ENCODE measurements at regions not wholly inside any gene's neighbourhood (a gene's known extent, or its start where the extent isn't known, plus 50 kb on each side); places are given as distances from the start of the nearest gene placed in this dataset.

DNA sequence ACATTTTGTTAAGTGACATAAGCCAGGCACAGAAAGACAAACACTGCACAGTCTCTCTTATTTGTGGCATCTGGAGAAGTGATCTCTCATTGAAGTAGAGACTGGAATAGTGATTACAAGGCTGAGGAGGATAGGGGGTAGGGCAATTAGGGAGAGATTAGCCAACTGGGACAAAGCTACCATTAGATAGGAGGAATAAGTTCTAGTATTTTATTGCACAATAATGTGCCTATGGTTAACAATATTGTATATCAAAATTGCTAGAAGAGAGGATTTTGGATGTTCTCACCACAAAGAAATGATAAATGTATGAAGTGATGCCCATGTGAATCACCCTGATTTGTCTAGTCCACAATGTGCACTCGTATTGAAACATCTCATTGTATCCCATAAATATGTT is 281.8 kb downstream of the MTRR start:
- no peak for DNase-seq

DNA sequence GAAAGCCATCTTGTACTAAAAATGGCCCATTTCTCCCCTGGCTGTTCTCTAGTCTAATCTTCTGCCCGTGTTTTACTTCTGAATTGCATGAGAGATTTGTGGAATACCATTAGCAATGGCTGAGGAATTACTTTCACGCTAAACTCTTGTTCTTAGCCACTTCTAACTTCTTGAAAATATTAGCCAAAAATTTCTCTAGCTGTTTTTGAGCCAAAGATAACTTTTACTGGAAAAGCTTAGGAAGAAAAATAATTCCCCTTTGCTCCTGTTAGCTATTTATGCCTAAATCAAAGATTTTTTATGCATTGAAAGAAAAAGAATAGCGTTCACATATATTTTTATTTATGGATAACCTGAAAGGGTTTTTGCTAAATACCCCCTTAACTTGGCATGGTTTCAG is 287.8 kb downstream of the MTRR start:
- no peak for DNase-seq

DNA sequence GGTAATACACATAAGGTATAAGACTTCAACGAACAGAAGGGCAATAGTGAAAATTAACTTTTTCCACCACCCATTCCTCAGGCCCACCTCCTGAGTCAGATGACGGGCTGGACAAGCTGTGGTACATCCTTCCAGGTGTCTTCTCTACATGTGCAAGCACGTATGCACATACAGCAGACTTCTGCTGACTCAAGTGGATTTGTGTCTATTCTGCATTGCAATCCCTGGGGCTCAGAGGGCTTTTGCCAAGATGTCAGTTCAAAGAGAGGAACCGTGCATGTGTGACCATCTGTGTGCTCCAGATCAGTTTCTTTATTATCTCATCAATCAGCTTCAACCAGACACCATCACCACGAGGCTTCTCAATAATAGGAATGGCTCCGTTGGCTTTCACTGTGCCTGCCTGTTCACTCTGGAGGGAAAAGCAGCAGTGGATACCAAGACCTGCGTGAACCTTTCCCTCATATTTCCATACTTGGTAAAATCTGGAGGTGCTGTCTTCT is 288.4 kb downstream of the MTRR start:
- DNase-seq, result no peak

DNA sequence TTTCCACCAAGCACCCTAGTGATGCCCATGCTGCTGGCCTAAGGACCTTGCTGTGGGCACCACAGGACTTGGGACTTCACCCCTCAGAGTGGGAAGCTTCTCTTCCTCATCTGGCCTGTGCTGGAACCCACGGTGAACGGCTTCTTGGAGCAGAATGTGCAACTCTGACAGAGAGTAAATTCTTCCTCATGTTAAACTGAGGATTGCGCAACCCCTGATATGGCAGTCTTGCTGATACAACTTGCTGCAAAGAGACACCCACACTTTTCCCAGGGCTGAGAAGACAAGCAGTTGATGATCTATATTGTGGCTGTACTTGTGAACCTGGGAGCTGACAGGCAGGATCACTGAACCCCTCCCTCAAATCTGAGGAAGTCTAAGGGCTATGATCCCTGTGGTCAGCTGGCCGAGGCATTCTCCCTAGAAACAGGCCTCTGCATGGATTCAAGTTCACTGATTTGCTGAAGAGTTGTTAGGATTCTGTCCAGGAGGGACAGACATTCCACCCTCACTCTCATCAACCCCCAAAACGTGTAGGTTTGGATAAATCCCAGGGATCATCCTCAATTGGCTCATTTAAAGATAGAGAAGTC is 307.2 kb downstream of the MTRR start:
- DNase-seq, result no peak

DNA sequence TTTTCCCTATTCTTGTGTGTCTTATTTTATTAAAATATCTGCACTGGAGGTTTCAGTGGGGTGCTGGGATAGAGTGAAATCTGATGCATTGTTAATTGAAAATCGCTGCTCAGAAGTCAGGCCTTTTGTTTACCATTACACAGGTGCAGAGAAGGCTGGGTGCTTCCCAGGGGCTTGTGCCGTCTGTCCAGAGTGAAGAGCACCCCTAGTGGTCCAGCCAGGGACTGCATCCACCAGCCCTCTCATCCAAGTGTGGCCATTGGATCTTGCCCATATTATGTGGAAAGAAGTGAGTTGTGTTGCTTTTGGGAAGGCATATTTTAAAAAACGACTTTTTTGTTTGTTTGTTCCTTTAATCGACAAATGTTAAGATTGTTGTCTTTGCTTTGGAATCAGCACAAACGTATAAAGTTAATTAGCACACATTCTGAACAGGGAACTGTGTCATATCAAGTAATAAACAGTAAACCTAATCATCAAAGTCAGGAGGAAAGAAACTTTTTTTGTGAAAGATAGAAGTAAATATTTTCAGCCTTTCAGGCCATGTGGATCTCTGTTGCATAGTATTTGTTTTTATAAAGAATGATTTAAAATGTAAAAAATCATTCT is 315.6 kb downstream of the MTRR start:
- DNase-seq, result no peak

DNA sequence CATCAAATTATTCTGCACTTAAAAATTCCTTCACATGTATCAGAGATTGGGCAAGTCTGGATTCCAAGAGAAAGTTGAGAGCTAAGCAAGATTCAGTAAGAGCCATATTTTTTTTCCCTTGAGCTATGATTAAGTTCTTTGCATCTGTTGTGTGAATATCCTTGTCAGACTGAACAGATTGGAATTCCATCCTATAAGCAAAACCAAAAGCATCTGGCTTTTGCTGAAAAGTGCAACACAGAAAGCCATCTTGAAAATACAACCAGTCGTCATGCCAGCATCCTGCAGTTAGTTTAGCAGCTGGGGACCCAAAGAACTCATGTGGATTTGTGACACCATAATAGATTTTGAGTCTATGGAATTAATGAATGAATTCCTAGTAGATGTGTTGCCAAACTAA is 316.9 kb downstream of the MTRR start:
- DNase-seq, result no peak

DNA sequence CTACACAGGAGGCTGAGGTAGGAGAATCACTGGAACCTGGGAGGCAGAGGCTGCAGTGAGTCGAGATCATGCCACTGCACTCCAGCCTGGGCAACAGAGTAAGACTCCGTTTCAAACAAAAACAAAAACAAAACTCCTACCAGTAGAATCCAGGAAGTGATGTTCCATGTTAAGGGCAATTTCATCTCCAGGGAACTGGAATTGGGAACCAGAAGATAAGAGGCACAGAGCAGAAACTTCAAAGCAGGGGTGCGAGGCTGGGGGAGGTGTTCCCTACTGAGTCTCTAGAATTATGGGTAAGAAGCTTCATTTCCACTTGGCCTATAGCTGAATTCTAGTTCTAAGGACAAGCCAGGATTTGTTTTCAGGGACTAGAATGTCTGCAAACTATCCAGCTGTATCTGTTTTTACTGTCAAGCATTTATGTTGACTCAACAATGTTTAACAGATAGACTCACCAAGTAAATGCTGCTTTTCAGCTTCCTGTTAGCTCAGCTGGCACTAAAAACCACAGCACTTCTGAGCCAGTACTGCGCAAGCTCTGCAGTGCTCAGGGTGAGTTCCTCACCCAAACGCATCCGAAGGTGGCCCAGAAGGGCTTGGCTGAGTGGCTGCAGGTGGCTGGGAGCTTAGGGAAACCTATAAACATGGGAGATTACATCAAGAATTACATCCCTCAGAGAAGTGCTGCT is 320.1 kb downstream of the MTRR start:
- no peak for DNase-seq

DNA sequence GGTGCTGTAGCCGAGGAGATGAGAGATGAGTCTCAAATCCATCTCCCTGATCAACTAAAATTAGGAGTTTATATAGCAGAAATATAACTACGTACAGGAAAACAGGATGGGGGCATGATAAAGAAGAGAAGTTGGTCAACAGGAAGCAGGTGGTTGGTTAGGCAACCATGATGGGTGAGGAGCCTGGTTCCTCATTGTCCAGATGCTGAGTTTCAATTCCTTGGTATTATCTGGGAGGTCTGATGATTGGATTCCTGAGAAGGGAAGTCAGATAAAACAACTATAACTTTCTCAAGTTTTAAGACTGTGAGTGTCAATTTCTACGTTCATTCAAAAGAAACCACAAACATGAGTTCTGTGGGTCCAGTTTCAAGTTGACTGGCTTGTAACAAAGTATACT is 323.9 kb downstream of the MTRR start:
- no peak for DNase-seq

DNA sequence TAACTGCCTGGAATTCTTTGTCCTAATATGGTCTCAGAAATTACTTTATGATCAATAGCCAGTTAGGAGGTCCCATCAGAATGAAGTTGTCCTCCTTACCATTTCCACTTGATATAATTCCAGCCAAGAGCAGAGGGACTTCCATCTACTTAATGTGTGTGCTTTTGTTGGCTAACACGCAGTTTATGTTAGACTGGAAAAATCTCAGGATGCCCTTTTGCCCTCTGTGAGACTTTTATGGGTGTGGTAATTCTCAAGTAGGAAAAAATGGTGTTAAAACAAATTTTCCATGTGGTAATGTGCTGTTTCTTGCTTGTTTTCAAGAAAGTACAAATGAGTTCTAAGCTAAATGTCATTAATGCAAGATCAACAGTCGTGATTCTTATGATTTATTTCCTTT is 327.1 kb downstream of the MTRR start:
- no peak for DNase-seq

DNA sequence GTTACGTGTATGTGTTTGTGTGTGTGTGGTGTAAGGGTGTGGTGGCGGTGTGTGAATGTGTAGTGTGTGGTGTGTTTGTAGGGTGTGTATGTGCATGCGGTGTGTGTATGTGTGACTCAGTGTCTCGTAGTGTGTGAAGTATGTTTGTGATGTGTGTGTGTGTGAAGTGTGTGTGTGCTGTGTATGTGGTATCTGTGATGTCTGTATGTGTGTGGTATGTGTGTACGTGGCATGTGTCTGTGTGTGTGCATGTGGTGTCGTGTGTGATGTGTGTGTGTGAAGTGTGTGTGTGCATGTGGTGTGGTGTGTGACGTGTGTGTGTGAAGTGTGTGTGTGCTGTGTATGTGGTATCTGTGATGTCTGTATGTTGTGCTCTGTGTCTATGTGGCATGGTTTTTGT is 339.4 kb downstream of the MTRR start:
- no peak for DNase-seq

DNA sequence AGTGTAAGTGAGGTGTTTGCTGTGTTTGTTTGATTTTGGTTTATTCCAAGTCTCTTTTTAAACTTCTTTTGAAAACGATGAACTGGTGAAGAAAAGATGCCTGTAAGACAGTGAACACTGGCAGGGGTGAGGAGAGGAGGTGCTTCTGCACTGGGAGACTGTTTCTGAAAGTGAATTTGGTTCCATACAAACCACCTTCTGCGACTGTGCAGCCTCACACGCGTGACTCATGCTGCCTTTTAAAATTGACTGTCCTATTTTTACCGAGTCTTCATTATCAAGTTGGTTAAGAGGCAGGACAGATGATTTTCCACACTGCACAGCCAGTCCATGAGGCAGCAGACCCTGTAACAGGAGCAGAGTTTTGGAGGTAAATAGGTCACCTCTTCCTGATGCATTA is 340.6 kb downstream of the MTRR start:
- no peak for DNase-seq

DNA sequence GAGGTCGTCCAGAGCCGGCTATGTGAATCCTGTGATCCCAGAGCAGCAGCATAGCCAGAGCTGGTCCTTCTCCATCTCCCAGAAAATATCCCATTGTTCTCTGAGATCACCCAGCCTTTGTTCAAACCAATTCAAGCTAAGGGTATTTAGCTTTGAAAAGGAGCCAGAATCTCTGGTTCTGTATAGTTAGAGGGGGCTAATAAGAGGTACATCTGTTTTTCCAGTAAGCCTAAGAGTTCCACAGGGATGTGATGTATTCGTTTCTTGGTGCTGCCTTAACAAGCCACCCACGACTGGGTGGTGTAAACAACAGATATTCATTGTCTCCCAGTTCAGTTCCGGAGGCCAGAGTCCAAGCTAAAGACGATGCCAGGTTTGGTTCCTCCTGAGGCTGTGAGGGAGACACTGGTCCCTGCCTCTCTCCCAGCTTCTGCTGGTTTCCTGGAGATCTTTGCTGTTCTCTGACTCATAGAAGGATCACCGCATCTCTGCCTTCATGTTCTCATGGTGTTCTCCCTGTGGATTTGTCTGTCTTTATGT is 344.8 kb downstream of the MTRR start:
- DNase-seq, result no peak

DNA sequence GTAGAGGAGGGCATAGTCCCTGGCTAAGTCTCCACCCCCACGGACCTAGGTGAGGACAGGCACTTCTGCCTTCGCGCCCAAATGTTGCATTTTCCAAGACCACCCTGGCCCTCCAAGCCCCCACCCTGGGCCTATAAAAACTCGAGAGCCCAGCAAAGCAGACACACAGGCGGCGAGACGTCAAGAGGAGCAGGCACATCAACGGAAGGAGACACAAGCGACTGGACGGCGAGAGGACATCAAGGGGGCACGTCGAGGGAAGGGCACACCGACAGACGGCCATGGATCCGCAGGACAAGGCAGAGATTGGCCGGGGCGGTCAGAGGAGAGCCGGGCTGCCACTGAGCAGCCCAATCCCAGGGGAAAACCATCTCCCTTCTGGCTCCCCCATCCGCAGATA is 348.0 kb downstream of the MTRR start:
- no peak for DNase-seq

DNA sequence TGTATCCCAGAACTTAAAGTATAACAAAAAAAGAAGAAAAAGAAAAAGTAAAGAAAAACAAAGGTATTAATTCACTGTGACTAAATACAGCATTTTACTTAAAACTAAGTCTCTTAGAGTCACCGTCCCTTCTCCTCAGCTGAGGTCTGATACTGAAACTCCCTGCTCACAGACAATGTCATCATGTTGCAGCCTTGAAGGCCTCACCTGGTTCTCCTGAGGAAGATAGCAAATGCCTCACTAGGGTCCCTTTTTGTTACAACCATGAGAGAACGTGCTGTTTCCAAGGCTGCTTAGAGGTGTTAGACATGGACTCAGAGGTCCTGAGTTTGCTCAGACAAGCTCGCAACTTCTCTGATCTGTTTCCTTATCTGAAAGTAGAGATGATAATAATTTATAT is 357.2 kb downstream of the MTRR start:
- DNase-seq, result no peak

DNA sequence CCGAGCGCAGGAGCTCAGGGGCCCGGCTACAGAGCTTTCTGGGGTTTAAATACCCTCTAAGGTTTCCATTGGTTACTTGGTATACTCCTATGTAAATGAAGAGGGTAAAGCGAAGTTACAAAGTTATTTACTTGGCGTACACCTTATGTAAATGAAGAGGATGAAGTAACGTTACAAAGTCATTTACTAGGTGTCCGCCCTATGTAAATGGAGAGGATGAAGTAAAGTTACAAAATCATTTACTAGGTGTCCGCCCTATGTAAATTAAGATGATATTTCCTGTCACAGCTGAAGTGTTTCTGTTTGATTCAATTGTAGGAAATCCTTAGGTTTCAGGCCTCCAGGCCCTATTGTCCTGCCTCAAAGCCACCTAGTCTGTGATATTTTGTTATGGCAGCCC is 358.2 kb downstream of the MTRR start:
- DNase-seq, result no peak

DNA sequence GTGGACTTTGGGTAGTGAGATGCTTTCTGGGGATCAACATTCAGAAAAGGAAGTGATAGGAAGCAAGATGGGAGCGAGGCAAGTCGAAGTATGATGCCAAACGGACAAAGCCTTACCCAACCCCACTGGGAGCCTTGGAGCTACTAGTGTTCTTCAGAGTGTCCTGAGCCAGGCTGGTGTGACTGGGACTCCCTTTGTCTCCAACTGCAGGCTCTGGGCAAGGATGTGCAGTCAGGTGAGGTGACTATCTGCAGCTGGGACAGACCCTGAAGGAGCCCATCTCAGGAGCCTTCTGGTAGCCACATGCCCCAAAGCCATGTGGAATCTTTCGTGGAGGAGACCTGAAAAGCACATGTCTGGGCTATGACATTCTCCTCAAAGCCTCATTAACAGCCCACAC is 360.6 kb downstream of the MTRR start:
- no peak for DNase-seq

DNA sequence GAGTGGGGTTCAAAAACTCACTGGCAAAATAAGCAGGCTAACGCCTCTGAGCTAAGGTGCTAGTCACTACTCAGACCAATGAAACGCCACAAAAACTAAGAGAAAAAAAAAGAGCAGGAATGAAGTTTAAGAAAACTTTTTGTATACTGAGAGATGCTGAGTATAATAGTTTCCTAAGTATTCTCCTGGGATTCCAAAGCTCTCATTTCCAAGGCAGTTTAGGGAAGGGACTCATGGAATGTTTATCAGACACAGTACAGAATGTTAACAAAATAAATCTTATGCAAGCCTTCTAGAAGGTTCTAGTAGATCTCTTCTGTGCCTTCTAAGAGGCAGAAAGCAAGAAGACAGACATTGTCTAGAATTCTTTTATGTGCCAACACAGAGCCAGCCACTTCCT is 361.9 kb downstream of the MTRR start:
- no peak for DNase-seq

DNA sequence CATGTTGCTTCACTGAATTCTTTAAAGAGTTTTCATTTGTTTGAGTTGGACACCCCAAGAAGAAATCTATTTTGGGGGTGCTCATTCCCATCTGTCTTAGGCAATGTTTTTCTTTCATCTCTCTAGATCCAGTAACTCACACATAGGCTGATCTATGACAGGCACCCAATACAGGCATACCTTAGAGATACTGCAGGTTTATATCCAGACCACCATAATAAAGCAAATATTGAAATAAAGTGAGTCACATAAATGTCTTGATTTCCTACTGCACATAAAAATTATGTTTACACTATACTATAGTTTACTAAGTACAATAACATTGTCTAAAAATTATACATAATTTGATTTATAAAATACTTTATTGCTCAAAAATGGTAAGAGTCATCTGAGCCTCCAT is 364.5 kb downstream of the MTRR start:
- no peak for DNase-seq

DNA sequence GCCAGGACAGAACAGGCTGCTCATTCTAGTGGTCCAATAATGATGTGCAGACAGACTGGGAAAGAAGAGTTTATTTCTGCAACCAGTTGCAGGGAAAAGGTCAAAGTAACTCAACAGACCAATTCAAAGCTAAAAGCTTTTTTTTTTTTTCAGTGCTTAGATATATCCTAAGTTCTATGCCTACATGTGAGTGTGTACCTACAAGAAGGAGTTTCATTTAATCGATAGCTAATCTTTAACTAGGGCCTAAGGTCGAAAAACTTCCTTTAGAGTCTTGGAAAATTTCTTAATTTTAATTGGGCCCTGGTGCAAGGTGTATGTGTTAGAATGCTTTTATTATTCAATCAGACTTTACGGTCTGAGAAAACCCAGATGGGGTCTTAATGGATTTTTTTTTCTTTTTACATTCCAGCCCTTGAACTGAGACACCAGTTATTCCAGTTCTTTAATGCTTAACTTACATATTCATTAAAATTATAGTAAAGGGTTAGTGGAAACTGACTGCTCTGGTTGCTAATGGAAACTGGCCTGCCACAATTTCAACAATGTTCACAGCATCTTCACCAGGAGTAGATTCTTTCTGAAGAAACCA is 365.3 kb downstream of the MTRR start:
- no peak for DNase-seq

DNA sequence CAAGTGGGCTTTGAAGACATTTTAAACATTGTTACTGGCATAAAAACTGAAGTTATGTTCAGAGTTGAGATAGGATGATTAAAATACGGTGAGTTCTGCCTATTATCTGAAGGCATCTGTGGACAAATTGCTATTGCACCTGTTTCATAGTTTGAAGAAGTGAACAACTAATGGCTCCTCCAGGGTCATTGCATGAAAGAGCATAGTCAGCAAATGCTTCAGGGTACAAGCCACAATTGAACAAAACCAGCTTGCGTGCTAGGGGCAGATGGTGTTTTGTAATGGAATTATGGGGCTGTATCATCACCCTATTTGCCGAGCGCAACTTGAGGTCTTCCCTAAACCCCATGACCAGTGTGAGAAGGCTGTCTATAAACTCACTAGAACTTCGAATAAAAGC is 369.1 kb downstream of the MTRR start:
- no peak for DNase-seq

DNA sequence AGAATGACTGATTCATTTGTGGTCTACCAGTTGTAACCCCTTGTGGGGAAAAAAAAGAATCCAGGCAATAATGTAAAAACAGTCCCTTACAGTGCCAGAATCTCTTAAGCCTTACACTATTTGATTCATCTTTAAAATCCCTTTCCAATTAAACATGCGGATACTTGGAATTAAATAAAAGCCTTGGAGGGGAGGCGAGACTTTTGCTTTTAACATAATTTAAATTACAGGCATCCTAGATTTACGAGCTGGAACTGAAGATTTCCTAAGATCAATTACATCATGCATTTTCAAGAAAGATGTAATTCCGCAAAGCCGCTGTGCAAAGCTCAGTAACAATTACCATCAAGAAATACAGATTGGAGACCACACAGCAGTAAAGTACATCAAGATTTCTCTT is 370.2 kb downstream of the MTRR start:
- no peak for DNase-seq

DNA sequence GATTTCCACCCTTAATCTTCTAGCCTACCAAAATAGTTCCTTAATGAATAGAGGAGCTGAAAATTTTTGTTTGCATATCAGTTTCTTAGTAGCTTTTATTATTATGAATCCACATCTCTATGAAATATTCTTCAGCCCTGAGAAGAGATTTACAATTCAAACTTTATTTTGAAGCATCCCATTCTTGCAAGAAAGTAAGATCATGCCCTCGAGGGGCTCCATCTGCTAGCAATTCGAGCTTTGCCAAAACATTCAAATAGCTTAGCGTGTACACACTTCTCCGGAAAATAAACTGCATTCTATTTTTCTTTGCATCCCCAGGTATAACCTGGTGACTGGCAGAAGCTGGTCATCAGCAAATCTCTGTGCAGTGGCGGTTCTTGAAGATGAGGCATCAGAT is 370.7 kb downstream of the MTRR start:
- no peak for DNase-seq

DNA sequence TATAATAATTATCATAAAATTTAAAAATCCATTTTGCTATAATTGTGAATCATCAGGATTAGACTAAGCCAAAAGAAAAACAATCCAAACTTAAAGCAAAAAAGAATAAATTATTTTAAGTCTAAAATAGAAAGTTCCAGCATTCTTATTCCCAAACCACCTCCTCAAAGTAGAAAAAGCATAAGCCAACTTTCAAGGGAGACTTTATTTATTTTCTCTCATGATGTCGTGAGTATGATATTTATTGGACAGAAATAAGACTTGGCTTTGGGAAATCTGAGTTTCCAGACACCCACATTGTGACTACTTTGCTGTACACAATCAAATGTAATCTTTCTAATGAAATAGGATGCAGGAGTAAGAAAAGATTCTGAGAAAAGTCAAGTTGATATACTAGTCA is 372.1 kb downstream of the MTRR start:
- no peak for DNase-seq

DNA sequence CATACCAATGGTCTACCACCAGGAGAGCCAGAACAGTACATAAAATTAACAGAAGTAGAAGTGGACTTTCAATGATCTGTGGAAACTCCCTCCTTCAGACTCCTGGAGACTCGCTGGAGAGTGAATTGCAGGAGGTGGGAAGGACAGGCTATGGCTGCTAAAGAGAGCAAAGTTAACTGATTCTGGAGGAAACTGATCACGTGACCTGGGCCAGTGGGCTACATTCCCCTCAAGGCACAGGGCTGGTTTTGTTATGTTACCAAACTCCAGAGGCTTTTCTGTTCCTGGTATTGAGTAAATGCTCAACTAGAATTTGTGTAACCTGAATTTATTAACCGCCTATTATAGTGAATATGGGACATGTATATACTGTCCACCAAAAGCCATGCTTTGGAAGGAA is 372.6 kb downstream of the MTRR start:
- no peak for DNase-seq

All from CD4-positive, alpha-beta T cell treated with Interleukin-4 for 4 hours (primary cell).